IMR-90 (cell line): ENCODE measurements at regions not wholly inside any gene's neighbourhood (a gene's known extent, or its start where the extent isn't known, plus 50 kb on each side); places are given as distances from the start of the nearest gene placed in this dataset.

Experiments
- ATAC-seq: fragments of 200-7000 bp; cut with Tn5 transposase; 2 replicates; pipeline ENCODE4 v1.9.1; 2020; ENCODE audit warnings: low read depth, mild to moderate bottlenecking, moderate library complexity
- BruUV-seq: library from RNA; stranded (reverse); fragments of 400-500 nt; replicated peaks from 2 replicates; lab custom pipeline; 2021; lab: Mats Ljungman, UMichigan
- CTCF ChIA-PET: fragments of 300-600 bp; formaldehyde crosslinking; extraction: SDS; loops from one replicate; lab custom pipeline; 2021; ENCODE audit warnings: antibody characterized with exemption; lab: Yijun Ruan, JAX
- POLR2A ChIA-PET: fragments of 300-600 bp; sonication (Branson Sonifier 250); formaldehyde crosslinking; loops from one replicate; lab custom pipeline; 2022; ENCODE audit warnings: antibody characterized with exemption; ENCODE audit not compliant: unreplicated experiment; lab: Charles Lee
- DNase-seq: peaks from one replicate; pipeline ENCODE4 v3.0.0; 2013
- H2AFZ ChIP-seq: replicated peaks from 2 replicates; pipeline ENCODE3; 2013; ENCODE audit warnings: low read length, mild to moderate bottlenecking; ENCODE audit not compliant: poor library complexity
- H2AK5ac ChIP-seq: 2 replicates; pipeline ENCODE4 v1.6.1; 2013; ENCODE audit warnings: low read depth, low read length, inconsistent platforms
- H2AK9ac ChIP-seq: replicated peaks from 2 replicates; pipeline ENCODE3; 2013; ENCODE audit warnings: mild to moderate bottlenecking, low read depth, low read length, moderate library complexity; ENCODE audit not compliant: poor library complexity
- H2BK120ac ChIP-seq: 2 replicates; pipeline ENCODE4 v1.6.1; 2013; ENCODE audit warnings: low read depth, low read length, inconsistent platforms
- H2BK15ac ChIP-seq: 3 replicates; pipeline ENCODE4 v1.6.1; 2013; ENCODE audit warnings: low read depth, low read length, inconsistent platforms
- H2BK20ac ChIP-seq: 2 replicates; pipeline ENCODE4 v1.6.1; 2013; ENCODE audit warnings: low read depth, mild to moderate bottlenecking, inconsistent platforms, low read length, moderate library complexity
- H2BK5ac ChIP-seq: 2 replicates; pipeline ENCODE4 v1.6.1; 2013; ENCODE audit warnings: mild to moderate bottlenecking, low read depth, low read length, inconsistent platforms; ENCODE audit not compliant: poor library complexity, severe bottlenecking
- H3K14ac ChIP-seq: replicated peaks from 2 replicates; pipeline ENCODE4 v1.6.1; 2013; ENCODE audit warnings: low read depth, low read length, inconsistent platforms
- H3K18ac ChIP-seq: 2 replicates; pipeline ENCODE4 v1.6.1; 2013; ENCODE audit warnings: low read depth, low read length, control low read depth
- H3K23ac ChIP-seq: 2 replicates; pipeline ENCODE4 v1.6.1; 2013; ENCODE audit warnings: low read depth, low read length, inconsistent platforms
- H3K27ac ChIP-seq: 2 replicates; pipeline ENCODE4 v1.5.1; 2013; ENCODE audit warnings: mild to moderate bottlenecking, control low read depth, low read length; ENCODE audit not compliant: insufficient read depth
- H3K27me3 ChIP-seq: 2 replicates; pipeline ENCODE4 v1.6.1; 2013; ENCODE audit warnings: low read length; ENCODE audit not compliant: control insufficient read depth, insufficient read depth
- H3K36me3 ChIP-seq: 2 replicates; pipeline ENCODE4 v1.6.1; 2013; ENCODE audit warnings: low read length, mixed read lengths; ENCODE audit not compliant: control insufficient read depth, insufficient read depth
- H3K4ac ChIP-seq: 2 replicates; pipeline ENCODE4 v1.6.1; 2013; ENCODE audit warnings: low read depth, low read length, inconsistent platforms
- H3K4me1 ChIP-seq: 2 replicates; pipeline ENCODE4 v1.6.1; 2013; ENCODE audit warnings: low read length, mixed read lengths; ENCODE audit not compliant: control insufficient read depth, insufficient read depth
- H3K4me2 ChIP-seq: 2 replicates; pipeline ENCODE4 v1.6.1; 2013; ENCODE audit warnings: low read depth, mild to moderate bottlenecking, control low read depth, low read length, moderate library complexity
- H3K4me3 ChIP-seq: 2 replicates; pipeline ENCODE4 v1.5.1; 2013; ENCODE audit warnings: low read depth, mild to moderate bottlenecking, control low read depth, low read length, moderate library complexity; ENCODE audit not compliant: insufficient read depth
- H3K56ac ChIP-seq: 2 replicates; pipeline ENCODE4 v1.6.1; 2013; ENCODE audit warnings: low read length, inconsistent platforms; ENCODE audit not compliant: insufficient read depth; ENCODE audit errors: extremely low read depth
- H3K79me1 ChIP-seq, 2 experiments: 2 replicates each; pipeline ENCODE4 v1.6.1; 2013; ENCODE audit warnings: low read length in 2 of 2, inconsistent platforms in 1 of 2, low read depth in 1 of 2
- H3K9ac ChIP-seq: 2 replicates; pipeline ENCODE4 v1.6.1; 2013; ENCODE audit warnings: low read depth, low read length, control low read depth
- H3K9me1 ChIP-seq: 2 replicates; pipeline ENCODE4 v1.6.1; 2013; ENCODE audit warnings: low read length, inconsistent platforms; ENCODE audit not compliant: insufficient read depth
- H3K9me3 ChIP-seq: 2 replicates; pipeline ENCODE4 v1.6.1; 2013; ENCODE audit warnings: low read length; ENCODE audit not compliant: control insufficient read depth, insufficient read depth
- H4K20me1 ChIP-seq: 2 replicates; pipeline ENCODE4 v1.6.1; 2013; ENCODE audit warnings: low read length, inconsistent platforms; ENCODE audit not compliant: insufficient read depth
- H4K5ac ChIP-seq: 2 replicates; pipeline ENCODE4 v1.6.1; 2013; ENCODE audit warnings: mild to moderate bottlenecking, low read depth, low read length, control low read depth
- H4K8ac ChIP-seq, 2 experiments: 2 replicates each; pipeline ENCODE4 v1.6.1; 2013; ENCODE audit warnings: low read depth in 2 of 2, low read length in 2 of 2, control low read depth in 1 of 2, inconsistent platforms in 1 of 2
- H4K91ac ChIP-seq: 2 replicates; pipeline ENCODE4 v1.6.1; 2013; ENCODE audit warnings: low read depth, low read length, inconsistent platforms; ENCODE audit not compliant: insufficient read depth
- BHLHE40 ChIP-seq: fragments of 150-350 bp; IDR thresholded peaks from 2 replicates; pipeline ENCODE4 v1.6.1; 2016; ENCODE audit warnings: mild to moderate bottlenecking, low read depth, low read length
- CEBPB ChIP-seq: IDR thresholded peaks from 2 replicates; pipeline ENCODE4 v1.6.1; 2012; ENCODE audit warnings: low read depth, low read length, improper control_type of control experiment
- CHD1 ChIP-seq: IDR thresholded peaks from 2 replicates; pipeline ENCODE4 v1.6.1; 2012; ENCODE audit warnings: low read depth, low read length, improper control_type of control experiment
- MAZ ChIP-seq: IDR thresholded peaks from 2 replicates; pipeline ENCODE4 v1.6.1; 2012; ENCODE audit warnings: low read depth, mild to moderate bottlenecking, low read length, improper control_type of control experiment, moderate library complexity, borderline replicate concordance
- RAD21 ChIP-seq: IDR thresholded peaks from 2 replicates; pipeline ENCODE4 v1.6.1; 2012; ENCODE audit warnings: low read length, improper control_type of control experiment
- WGBS, 2 experiments: methylation state at CpG; one replicate each; pipeline versions ENCODE4 v1.1.5 to v1.1.7; 2013; ENCODE audit warnings: missing lambda C conversion rate in 2 of 2; ENCODE audit not compliant: insufficient read length in 1 of 2; ENCODE audit errors: extremely low coverage in 2 of 2; 5-methylcytosine and 5-hydroxymethylcytosine counted together
- dilution Hi-C: fragments of 300-500 bp; cut with HindIII; formaldehyde crosslinking; loops from one replicate; pipeline ENCODE4 v1.14.3; 2018; ENCODE audit warnings: low sequenced_read_pairs; ENCODE audit not compliant: unreplicated experiment
- in situ Hi-C: fragments of 300-500 bp; cut with MboI; formaldehyde crosslinking; loops from 3 replicates; pipeline ENCODE4 v1.14.3; 2019; ENCODE audit warnings: low sequenced_read_pairs, inconsistent platforms, mixed read lengths
- intact Hi-C: fragments of 100-400 bp; cut with micrococcal nuclease; formaldehyde crosslinking; loops from 2 replicates; pipeline ENCODE4 v1.10.0; 2022
- TF ChIP-seq, protein P1 (sequence below): fragments of 150-350 bp; IDR thresholded peaks from 2 replicates; pipeline ENCODE4 v1.6.1; 2017; ENCODE audit warnings: mild to moderate bottlenecking, antibody characterized with exemption, low read length, low read depth

DNA sequence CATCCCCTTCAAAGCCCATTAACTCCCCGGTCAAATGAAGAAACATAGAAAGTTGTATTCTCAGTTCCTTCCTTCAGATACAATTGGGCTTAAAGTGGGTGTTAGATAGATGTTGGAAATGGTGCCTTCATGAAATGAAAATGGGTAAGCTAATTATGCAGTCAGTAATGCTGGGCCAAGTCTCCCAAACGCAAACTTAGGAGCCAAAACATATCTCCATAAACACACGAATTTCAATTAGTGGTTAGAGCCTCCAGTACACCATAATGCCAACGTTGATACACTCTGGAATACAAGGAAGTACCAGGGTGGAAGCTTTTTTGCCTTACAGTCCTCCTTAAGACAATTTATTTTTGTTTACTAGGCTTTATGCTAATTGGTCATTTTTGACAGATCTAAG, 1059.0 kb downstream of the TUSC7 start:
- WGBS, 2 experiments: no CpG with 5 or more reads among the region's 4 CpGs
- no peak overlapping the region for H2AK9ac ChIP-seq
- ChIA-PET POLR2A (no interaction called here), CTCF (no interaction called here)
- TF ChIP-seq CEBPB (no peak), MAZ (no peak), BHLHE40 (no peak), RAD21 (no peak), CHD1 (no peak)
- TF ChIP-seq, protein P1, sequence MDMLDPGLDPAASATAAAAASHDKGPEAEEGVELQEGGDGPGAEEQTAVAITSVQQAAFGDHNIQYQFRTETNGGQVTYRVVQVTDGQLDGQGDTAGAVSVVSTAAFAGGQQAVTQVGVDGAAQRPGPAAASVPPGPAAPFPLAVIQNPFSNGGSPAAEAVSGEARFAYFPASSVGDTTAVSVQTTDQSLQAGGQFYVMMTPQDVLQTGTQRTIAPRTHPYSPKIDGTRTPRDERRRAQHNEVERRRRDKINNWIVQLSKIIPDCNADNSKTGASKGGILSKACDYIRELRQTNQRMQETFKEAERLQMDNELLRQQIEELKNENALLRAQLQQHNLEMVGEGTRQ: no peak
- H4K20me1 ChIP-seq: no peaks in the 10 kb centered on the region
- H3K36me3 ChIP-seq: no peaks in the 10 kb centered on the region
- no peak overlapping the region for H2BK15ac ChIP-seq
- no peaks in the 10 kb centered on the region for H3K27me3 ChIP-seq
- H3K4me2 ChIP-seq: no peak overlapping the region
- no peak overlapping the region for H4K91ac ChIP-seq
- H3K18ac ChIP-seq: no peak overlapping the region
- no peak overlapping the region for H3K14ac ChIP-seq
- no peak overlapping the region for H2AFZ ChIP-seq
- H3K4me1 ChIP-seq: no peaks in the 10 kb centered on the region
- in situ Hi-C loops: no loop called here
- no peak overlapping the region for H3K4me3 ChIP-seq
- H2BK20ac ChIP-seq: no peak overlapping the region
- BruUV-seq: no TSS peak
- no peak overlapping the region for H3K23ac ChIP-seq
- no peak overlapping the region for H3K9ac ChIP-seq
- no peaks in the 10 kb centered on the region for H3K9me3 ChIP-seq
- H4K5ac ChIP-seq: no peak overlapping the region
- no peak overlapping the region for H2AK5ac ChIP-seq
- H3K56ac ChIP-seq: no peak overlapping the region
- no peaks in the 10 kb centered on the region for H3K9me1 ChIP-seq
- no peak overlapping the region for H2BK5ac ChIP-seq
- no peak overlapping the region for H4K8ac ChIP-seq
- H3K79me1 ChIP-seq: no peaks in the 10 kb centered on the region
- H2BK120ac ChIP-seq: no peak overlapping the region
- ATAC-seq: no peak
- intact Hi-C loops: no loop called here
- H3K27ac ChIP-seq: no peak overlapping the region
- no peak for DNase-seq
- H3K4ac ChIP-seq: no peak overlapping the region
- dilution Hi-C loops: no loop called here
